ENCODE measurements at regions not wholly inside any gene's neighbourhood (a gene's known extent, or its start where the extent isn't known, plus 50 kb on each side); places are given as distances from the start of the nearest gene placed in this dataset.
A peak's percentile ranks its signal among the peaks of the same experiment; 100 is the strongest.

DNA sequence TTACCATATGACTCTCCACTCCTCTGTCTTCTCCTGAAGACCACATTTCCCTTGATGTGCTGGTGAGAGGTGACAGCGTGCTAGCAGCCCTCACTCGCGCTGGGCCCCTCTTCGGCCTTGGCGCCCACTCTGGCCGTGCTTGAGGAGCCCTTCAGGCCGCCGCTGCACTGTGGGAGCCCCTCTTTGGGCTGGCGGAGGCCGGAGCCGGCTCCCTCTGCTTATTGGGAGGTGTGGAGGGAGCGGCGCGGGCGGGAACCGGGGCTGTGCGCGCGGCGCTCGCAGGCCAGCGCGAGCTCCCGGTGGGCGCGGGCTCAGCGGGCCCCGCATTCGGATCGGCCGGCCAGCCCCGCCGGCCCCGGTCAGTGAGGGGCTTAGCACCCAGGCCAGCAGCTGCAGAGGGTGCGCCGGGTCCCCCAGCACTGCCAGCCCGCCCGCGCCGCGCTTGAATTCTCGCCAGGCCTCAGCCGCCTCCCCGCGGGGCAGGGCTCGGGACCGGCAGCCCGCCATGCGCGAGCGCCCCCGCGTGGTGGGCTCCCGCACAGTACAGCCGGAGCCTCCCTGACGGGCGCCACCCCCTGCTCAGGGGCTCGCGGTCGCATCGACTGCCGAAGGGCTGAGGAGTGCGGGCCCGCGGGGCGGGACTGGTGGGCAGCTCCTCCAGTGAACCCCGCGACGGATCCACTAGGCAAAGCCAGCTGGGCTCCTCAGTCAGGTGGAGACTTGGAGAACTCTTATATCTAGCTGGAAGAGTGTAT is 246.6 kb upstream of the REG3G start:
- DNase-seq (peak in 1 of 5 donors; percentile 67), FAIRE-seq (no peak)
- no peaks in the 10 kb centered on the region for H3K27me3 ChIP-seq (ENCODE audit: control insufficient read depth, insufficient read depth, low read length)
- no peak overlapping the region for H3K4me3 ChIP-seq (ENCODE audit: low read length in 3 of 3)
- intact Hi-C loops (cut with DNase I), result no loop called here
- no peak overlapping the region for H3K9ac ChIP-seq (ENCODE audit: low read length in 3 of 3)
- no peaks in the 10 kb centered on the region for H3K4me1 ChIP-seq (ENCODE audit: control insufficient read depth in 2 of 3, insufficient read depth in 2 of 3, low read depth in 1 of 3, low read length in 3 of 3)
- no peak overlapping the region for H3K27ac ChIP-seq (ENCODE audit: low read depth in 2 of 2, low read length in 2 of 2)
- H3K9me3 ChIP-seq (ENCODE audit: control insufficient read depth in 2 of 3, insufficient read depth in 1 of 3, low read length in 3 of 3), result no peaks in the 10 kb centered on the region
- TF ChIP-seq, protein P1, sequence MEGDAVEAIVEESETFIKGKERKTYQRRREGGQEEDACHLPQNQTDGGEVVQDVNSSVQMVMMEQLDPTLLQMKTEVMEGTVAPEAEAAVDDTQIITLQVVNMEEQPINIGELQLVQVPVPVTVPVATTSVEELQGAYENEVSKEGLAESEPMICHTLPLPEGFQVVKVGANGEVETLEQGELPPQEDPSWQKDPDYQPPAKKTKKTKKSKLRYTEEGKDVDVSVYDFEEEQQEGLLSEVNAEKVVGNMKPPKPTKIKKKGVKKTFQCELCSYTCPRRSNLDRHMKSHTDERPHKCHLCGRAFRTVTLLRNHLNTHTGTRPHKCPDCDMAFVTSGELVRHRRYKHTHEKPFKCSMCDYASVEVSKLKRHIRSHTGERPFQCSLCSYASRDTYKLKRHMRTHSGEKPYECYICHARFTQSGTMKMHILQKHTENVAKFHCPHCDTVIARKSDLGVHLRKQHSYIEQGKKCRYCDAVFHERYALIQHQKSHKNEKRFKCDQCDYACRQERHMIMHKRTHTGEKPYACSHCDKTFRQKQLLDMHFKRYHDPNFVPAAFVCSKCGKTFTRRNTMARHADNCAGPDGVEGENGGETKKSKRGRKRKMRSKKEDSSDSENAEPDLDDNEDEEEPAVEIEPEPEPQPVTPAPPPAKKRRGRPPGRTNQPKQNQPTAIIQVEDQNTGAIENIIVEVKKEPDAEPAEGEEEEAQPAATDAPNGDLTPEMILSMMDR (IDR thresholded peaks at IDR 0.05; ENCODE audit: borderline replicate concordance, extremely low read depth, insufficient read depth), result no peak
- H3K36me3 ChIP-seq (ENCODE audit: control insufficient read depth in 2 of 3, insufficient read depth in 3 of 3, low read length in 3 of 3), result no peaks in the 10 kb centered on the region

DNA sequence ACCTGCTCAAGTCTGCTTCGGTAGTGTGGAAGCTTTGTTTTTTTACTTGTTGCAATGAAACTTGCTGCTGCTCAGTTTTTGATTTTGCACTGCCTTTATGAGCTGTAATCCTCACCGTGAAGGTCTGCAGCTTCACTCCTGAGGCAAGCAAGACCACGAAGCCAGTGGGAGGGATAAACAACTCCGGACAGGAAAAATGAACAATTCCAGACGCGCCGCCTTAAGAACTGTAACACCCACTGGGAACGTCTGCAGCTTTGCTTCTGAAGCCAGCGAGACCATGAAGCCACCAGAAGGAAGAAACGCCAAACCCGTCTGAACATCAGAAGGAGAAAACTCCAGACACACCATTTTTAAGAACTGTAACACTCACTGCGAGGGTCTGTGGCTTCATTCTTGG is 245.7 kb upstream of the REG3G start:
- H3K4me1 ChIP-seq (ENCODE audit: control insufficient read depth in 2 of 3, insufficient read depth in 2 of 3, low read depth in 1 of 3, low read length in 3 of 3), result no peaks in the 10 kb centered on the region
- no peaks in the 10 kb centered on the region for H3K36me3 ChIP-seq (ENCODE audit: control insufficient read depth in 2 of 3, insufficient read depth in 3 of 3, low read length in 3 of 3)
- H3K27me3 ChIP-seq (ENCODE audit: control insufficient read depth, insufficient read depth, low read length), result no peaks in the 10 kb centered on the region
- no peak overlapping the region for H3K27ac ChIP-seq (ENCODE audit: low read depth in 2 of 2, low read length in 2 of 2)
- TF ChIP-seq, protein P1 (IDR thresholded peaks at IDR 0.05; ENCODE audit: borderline replicate concordance, extremely low read depth, insufficient read depth), result no peak
- H3K9ac ChIP-seq (ENCODE audit: low read length in 3 of 3), result no peak overlapping the region
- intact Hi-C loops (cut with DNase I), result no loop called here
- no peaks in the 10 kb centered on the region for H3K9me3 ChIP-seq (ENCODE audit: control insufficient read depth in 2 of 3, insufficient read depth in 1 of 3, low read length in 3 of 3)
- FAIRE-seq, result no peak
- DNase-seq, result peak in 1 of 5 donors; percentile 1
- H3K4me3 ChIP-seq (ENCODE audit: low read length in 3 of 3), result no peak overlapping the region

DNA sequence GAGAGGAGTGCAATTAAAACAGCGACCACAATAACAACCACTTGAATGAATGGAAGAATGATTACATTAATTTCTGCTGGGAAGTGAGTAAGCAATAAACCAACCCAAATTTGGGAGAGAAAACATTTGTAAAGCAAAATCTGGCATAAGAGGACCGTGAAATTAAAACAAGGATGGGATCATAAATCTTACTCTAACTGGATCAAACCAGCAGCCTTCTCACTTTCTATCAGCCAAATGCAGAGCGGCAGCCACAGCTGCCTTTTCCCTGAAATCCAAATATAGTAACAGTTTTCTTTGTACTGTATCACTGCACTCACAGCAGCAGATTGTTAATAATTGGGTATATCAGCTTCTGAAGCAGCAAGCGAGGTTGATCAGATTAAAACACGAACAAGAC is 245.2 kb upstream of the REG3G start:
- FAIRE-seq (no peak), DNase-seq (peak in 2 of 5 donors; percentile 40 to 54)
- intact Hi-C loops (cut with DNase I), result no loop called here
- Histone ChIP-seq H3K9ac (ENCODE audit: low read length in 3 of 3) (no peak overlapping the region), H3K9me3 (ENCODE audit: control insufficient read depth in 2 of 3, insufficient read depth in 1 of 3, low read length in 3 of 3) (no peaks in the 10 kb centered on the region), H3K36me3 (ENCODE audit: control insufficient read depth in 2 of 3, insufficient read depth in 3 of 3, low read length in 3 of 3) (no peaks in the 10 kb centered on the region), H3K27ac (ENCODE audit: low read depth in 2 of 2, low read length in 2 of 2) (no peak overlapping the region), H3K4me3 (ENCODE audit: low read length in 3 of 3) (no peak overlapping the region), H3K4me1 (ENCODE audit: control insufficient read depth in 2 of 3, insufficient read depth in 2 of 3, low read depth in 1 of 3, low read length in 3 of 3) (no peaks in the 10 kb centered on the region), H3K27me3 (ENCODE audit: control insufficient read depth, insufficient read depth, low read length) (no peaks in the 10 kb centered on the region)
- TF ChIP-seq, protein P1 (IDR thresholded peaks at IDR 0.05; ENCODE audit: borderline replicate concordance, extremely low read depth, insufficient read depth), result no peak

Data from kidney (tissue), 13 donors.